ENCODE measurements at regions not wholly inside any gene's neighbourhood (a gene's known extent, or its start where the extent isn't known, plus 50 kb on each side); places are given as distances from the start of the nearest gene placed in this dataset.

DNA sequence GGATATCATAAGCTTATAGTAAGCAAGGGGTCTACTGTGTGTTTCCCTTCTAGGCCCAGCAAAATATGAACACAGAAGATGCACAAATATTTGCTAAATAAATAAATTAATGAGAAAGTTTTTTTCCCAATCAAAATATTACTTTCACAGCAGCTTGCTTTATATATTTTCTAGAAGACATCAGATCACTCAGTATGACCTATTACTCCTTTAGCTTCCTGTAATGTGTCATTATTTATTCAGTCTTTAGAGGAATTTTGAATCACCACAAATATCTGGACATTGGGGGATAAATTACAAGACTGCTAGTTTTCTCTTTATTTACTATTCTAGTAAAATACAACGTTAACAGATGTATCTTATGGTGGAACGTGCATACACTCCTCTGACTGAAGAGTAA lies 765.8 kb upstream of the POM121L12 start:
- no peak for TF ChIP-seq EZH2 (IDR thresholded peaks at IDR 0.05)
- no peak for TF ChIP-seq POLR2AphosphoS5 (IDR thresholded peaks at IDR 0.05; ENCODE audit: borderline replicate concordance, low read depth, low read length)
